ENCODE measurements at regions not wholly inside any gene's neighbourhood (a gene's known extent, or its start where the extent isn't known, plus 50 kb on each side); places are given as distances from the start of the nearest gene placed in this dataset.

GRCh38 chr9:13885258-13885657 is 428.7 kb downstream of the NFIB start:
- H3K9ac ChIP-seq (ENCODE audit: extremely low read depth, insufficient read length, low read length), result no peak overlapping the region
- H3K4me1 ChIP-seq (ENCODE audit: insufficient read depth, low read length), result no peaks in the 10 kb centered on the region
- H3K79me1 ChIP-seq (ENCODE audit: insufficient read depth, low read depth, low read length, poor library complexity, severe bottlenecking), result no peaks in the 10 kb centered on the region
- no peak overlapping the region for H4K91ac ChIP-seq (ENCODE audit: insufficient read length, low read depth, low read length)
- H3K79me2 ChIP-seq (ENCODE audit: insufficient read depth, low read length), result no peaks in the 10 kb centered on the region
- H2BK15ac ChIP-seq (ENCODE audit: low read depth, low read length), result no peak overlapping the region
- Mint-ChIP-seq H3K4me3 (no peak overlapping the region), H3K27ac (no peak overlapping the region), H3K27me3 (ENCODE audit: low read depth) (no peaks in the 10 kb centered on the region), H3K36me3 (ENCODE audit: insufficient read depth in 1 of 3, low read depth in 3 of 3) (peaks cover 2 to 9% (median 4%) of the 10 kb centered on the region in 3 experiments; a peak in 5 of 7 replicates), H3K9me3 (peaks cover 15 to 20% of the 10 kb centered on the region in 2 experiments), H3K4me1 (no peaks in the 10 kb centered on the region)
- H3K27ac ChIP-seq (ENCODE audit: insufficient read length, low read depth, low read length), result no peak overlapping the region
- H3K14ac ChIP-seq (ENCODE audit: insufficient read depth, low read length), result no peak overlapping the region
- H4K20me1 ChIP-seq (ENCODE audit: control insufficient read depth, insufficient read depth, insufficient read length), result no peaks in the 10 kb centered on the region
- H4K5ac ChIP-seq (ENCODE audit: insufficient read length, low read depth, low read length), result no peak overlapping the region
- no peak overlapping the region for H2BK12ac ChIP-seq (ENCODE audit: insufficient read length, low read depth, low read length)
- no peak overlapping the region for H3K56ac ChIP-seq (ENCODE audit: insufficient read length, low read depth, low read length)
- no CpG with 5 or more reads among the region's 1 CpG for whole genome bisulfite sequencing (ENCODE audit: extremely low coverage, insufficient read length, low lambda C conversion rate)
- H4K8ac ChIP-seq (replicated peaks; ENCODE audit: insufficient read length, low read depth, low read length), result no peak overlapping the region
- no peak for TF ChIP-seq CTCF (conservative IDR thresholded peaks at IDR 0.05)
- no peak overlapping the region for H2AK5ac ChIP-seq (ENCODE audit: insufficient read length, low read length)
- H3K18ac ChIP-seq (ENCODE audit: insufficient read length, low read depth, low read length), result no peak overlapping the region
- no peak overlapping the region for H2AFZ ChIP-seq (ENCODE audit: low read length)
- H2BK20ac ChIP-seq (ENCODE audit: low read depth, low read length, poor library complexity, severe bottlenecking), result no peak overlapping the region
- H2BK120ac ChIP-seq (ENCODE audit: low read depth, low read length, poor library complexity, severe bottlenecking), result no peak overlapping the region
- H2BK5ac ChIP-seq (ENCODE audit: insufficient read length, low read length), result no peak overlapping the region
- H3K4ac ChIP-seq (ENCODE audit: low read depth, low read length), result no peak overlapping the region
- H3K23ac ChIP-seq (ENCODE audit: insufficient read length, low read depth, low read length), result no peak overlapping the region
- no peak overlapping the region for H3T11ph ChIP-seq (ENCODE audit: low read length)
- no peaks in the 10 kb centered on the region for H3K23me2 ChIP-seq (ENCODE audit: insufficient read length, low read depth, low read length, poor library complexity, severe bottlenecking)
- H3K27me3 ChIP-seq (ENCODE audit: insufficient read depth, low read length), result no peaks in the 10 kb centered on the region
- H3K4me2 ChIP-seq (ENCODE audit: insufficient read depth, insufficient read length, low read length), result no peak overlapping the region
- no peaks in the 10 kb centered on the region for H3K9me3 ChIP-seq (ENCODE audit: control insufficient read depth, low read depth, low read length)
- no peak for DNase-seq
